Stimulated activated CD4-positive, alpha-beta T cell treated with anti-CD3 and anti-CD28 coated beads, Interleukin-12 subunit alpha, Interleukin-12 subunit beta, amount 100 ng/mL, for 4 hours (primary cell): ENCODE measurements at regions not wholly inside any gene's neighbourhood (a gene's known extent, or its start where the extent isn't known, plus 50 kb on each side); places are given as distances from the start of the nearest gene placed in this dataset.

ENCODE experiments used
- DNase-seq: peaks from one replicate; pipeline ENCODE4 v3.0.0-alpha.2; 2020

- no peak for DNase-seq
Measured at GRCh38 chr16:64147941-64148340, 973.9 kb downstream of the CDH11 start.

DNA sequence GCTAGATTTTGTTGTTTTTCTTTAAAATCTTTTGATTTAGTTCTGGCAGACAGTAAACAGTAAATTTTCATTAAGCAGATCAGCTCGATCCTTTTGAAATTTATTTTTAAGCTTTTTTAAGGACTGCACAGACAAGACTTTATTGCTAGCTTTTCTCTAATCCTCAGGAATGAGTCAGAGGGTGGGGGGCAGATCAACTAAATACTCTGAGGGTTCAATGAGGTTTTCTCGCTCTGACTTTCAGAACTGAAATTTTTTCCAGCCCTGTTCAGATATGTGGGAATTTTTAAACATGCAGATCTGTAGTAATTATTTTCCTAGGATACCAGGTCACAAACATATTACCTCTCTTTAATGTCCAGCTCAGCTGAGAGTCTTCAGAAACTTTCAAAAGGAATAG is 977.2 kb downstream of the CDH11 start:
- no peak for DNase-seq

GRCh38 chr16:64138621-64139020 is 983.2 kb downstream of the CDH11 start:
- DNase-seq = no peak

DNA sequence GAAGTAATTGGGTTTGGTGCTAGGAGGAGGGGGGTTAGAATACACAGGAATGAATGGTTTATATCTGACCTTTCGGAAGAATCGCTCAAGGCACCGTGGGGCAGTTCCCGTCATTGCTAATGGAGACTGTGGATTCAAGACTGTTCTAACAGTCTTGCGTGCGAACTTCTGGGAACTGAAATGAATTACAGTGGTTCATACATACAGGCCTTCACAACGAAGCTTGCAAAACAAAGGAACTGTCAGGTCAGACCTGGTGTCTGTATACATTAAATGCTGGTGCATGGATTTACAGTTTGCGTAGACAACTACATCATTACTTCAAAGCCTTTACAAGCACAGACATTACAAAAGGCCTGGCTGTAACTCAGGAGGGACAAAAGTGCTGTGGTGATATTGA is 983.9 kb downstream of the CDH11 start:
- no peak for DNase-seq

DNA sequence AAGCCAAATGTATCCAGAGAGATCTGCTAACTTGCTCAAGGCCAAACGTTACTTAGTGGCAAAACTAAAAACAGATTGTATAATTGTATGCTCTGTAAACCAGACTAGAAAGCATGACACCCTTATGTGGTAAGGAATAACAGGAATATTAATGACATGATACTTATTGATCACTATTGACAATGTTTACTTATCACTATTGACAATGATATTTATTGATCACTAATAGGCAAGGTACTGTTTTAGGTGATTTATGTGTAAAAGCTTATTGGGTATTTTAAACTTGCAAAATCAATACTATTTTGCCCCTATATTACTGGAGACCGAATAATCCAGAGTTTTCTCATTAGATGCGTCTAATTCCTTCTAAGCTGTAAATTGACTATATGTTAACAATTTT is 985.1 kb downstream of the CDH11 start:
- no peak for DNase-seq

- DNase-seq = no peak
Measured at GRCh38 chr16:64136314-64136713, 985.5 kb downstream of the CDH11 start.

- DNase-seq = no peak
Measured at GRCh38 chr16:64133366-64133765, 988.5 kb downstream of the CDH11 start.

- DNase-seq = no peak
Measured at GRCh38 chr16:64132759-64133361, 989.0 kb downstream of the CDH11 start.

GRCh38 chr16:64132190-64132589 is 989.7 kb downstream of the CDH11 start:
- no peak for DNase-seq

- no peak for DNase-seq
Measured at GRCh38 chr16:64131423-64131822, 990.4 kb downstream of the CDH11 start.

DNA sequence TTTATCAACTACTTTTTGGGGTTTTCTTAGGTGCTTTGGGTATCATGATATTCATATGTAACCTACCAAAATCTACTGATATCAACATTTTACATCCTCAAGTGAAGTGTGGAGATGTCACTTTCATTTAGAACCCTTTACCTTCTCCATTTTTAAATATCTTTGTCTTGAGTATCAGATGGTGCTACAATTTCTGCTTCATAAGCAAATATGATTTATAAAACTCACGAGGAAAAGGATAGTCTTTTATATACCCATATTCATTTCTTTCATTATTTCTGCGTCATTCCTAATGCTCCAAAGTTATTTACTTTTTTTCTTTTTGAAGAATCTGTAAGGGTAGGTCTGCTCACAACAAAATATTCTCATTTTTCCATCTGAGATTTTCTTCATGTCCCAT is 991.7 kb downstream of the CDH11 start:
- DNase-seq = no peak

GRCh38 chr16:64122177-64122576 is 999.7 kb downstream of the CDH11 start:
- no peak for DNase-seq

- DNase-seq = no peak
Measured at GRCh38 chr16:64121473-64121872, 1000.4 kb downstream of the CDH11 start.

DNA sequence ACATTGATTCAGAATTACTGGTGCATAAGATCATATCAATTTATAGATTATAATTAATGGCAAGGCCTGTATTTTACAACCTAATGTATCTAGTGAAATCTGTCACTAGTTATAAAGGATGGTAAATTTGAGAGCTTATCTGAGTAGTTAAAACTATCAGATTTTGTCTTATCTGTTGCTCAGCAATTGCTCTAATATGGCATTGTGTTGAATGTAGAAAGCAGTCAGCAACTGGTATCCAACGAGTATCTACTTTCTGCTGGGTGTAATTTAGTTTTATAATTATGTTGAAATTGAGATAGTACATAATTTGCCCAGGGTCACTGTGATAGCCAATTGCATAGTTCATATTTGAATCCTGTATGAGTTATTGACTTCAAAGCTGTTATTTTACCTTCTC is 1005.7 kb downstream of the CDH11 start:
- DNase-seq = no peak

GRCh38 chr16:64109241-64109640 is 1012.6 kb downstream of the CDH11 start:
- no peak for DNase-seq

- no peak for DNase-seq
Measured at GRCh38 chr16:64102654-64103053, 1019.2 kb downstream of the CDH11 start.

GRCh38 chr16:64098451-64098850 is 1023.4 kb downstream of the CDH11 start:
- no peak for DNase-seq

DNA sequence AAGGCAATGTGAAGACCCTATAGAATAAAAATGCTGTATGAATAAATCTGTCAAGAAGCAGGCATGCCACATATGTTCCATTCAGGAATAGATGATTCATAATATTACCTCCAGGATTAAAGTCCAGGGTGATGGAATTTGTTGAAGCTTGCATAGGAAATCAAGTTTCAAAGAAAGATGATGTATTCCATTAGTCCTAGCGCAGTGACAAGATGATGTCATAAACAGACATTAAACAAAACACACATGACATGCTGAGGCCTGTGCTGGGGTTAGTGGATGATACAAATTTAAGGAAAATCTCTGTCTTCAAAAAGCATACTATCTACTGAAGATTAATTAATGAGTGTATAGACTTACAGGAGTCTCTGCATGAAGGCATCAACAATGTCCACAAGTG is 1025.2 kb downstream of the CDH11 start:
- DNase-seq = no peak

DNA sequence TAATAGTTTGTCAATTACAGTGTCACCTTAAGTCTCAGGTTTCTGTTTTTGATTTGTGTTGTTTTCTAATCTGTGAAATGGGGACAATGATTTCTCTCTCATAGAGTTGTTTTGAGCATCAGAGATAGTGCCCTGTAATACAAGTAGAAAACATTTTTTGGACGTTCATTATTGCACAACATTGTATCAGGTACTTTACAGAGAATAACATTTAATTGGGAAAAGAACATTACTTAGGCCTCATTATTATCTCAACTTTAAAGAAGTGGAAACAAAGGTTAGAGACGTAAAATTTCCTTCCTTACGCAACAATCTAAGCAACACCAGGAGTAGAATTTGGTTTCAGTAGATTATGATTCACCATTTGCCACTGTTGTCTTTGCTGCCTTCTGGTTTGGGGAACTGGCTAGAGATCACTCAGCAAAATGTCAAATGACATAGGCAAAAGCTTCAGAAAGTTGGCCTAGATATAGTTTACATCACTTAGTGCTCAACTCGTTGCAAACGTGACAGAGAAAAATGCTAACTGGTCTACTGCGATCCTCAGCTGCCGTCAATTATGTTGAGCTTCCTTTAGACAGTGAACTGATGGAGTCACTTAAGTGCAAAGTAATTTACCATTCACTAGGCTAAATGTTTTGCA is 1026.8 kb downstream of the CDH11 start:
- DNase-seq = no peak

GRCh38 chr16:64094181-64094965 is 1027.5 kb downstream of the CDH11 start:
- DNase-seq = no peak

DNA sequence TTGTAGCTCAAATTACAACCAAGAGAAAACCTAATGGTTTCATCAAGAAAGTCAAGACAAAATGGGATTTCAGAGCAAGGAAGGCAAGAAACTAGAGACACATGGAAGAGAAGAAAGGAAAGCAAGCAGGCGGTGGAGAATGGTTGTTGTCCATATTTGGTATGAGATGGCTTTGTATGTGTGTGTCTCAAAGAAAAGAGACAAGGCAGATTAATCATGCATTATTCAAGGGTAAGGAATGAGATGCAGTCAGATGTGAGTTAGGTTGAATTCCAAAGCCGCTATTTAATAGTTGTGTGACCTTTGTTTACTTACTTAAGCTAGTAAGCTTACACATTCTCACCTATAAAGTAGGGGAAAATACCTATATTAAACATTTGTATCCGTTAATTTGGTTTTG is 1029.6 kb downstream of the CDH11 start:
- no peak for DNase-seq

GRCh38 chr16:64090327-64090726 is 1031.5 kb downstream of the CDH11 start:
- no peak for DNase-seq

GRCh38 chr16:64089697-64090096 is 1032.2 kb downstream of the CDH11 start:
- no peak for DNase-seq

DNA sequence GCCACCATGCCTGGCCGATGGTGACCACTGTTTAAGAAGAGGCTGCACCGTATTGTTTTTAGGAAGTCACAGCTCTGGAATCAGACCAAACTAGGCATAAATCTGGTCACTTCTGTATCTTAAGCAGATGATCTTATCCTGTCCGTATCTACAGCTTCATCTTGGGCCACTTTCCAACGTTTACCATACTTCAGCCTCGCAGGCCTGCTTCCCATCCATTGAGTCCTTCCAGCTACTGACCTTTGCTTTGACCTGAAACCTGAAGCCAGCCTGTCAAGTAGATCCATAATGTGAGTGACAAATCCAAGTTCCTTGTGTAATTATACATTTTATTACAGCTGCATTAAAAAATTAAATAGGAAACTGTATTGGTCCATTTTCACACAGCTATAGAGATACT is 1033.0 kb downstream of the CDH11 start:
- no peak for DNase-seq
